Aorta (tissue), 5 donors: ENCODE measurements at regions not wholly inside any gene's neighbourhood (a gene's known extent, or its start where the extent isn't known, plus 50 kb on each side); places are given as distances from the start of the nearest gene placed in this dataset.

Source experiments
- ATAC-seq: fragments of 200-7000 bp; cut with Tn5 transposase; one replicate; pipeline ENCODE4 v1.9.1; 2022; ENCODE audit warnings: moderate library complexity; ENCODE audit not compliant: low FRiP score
- DNase-seq, 2 donors: peaks; one replicate each; pipeline ENCODE4 v3.0.0-alpha.2; 2020
- H3K27ac ChIP-seq, 2 donors: one replicate each; pipeline ENCODE4 v1.5.1; 2013; ENCODE audit warnings: low read length in 2 of 2, mild to moderate bottlenecking in 2 of 2, moderate library complexity in 2 of 2, control low read depth in 1 of 2, inconsistent platforms in 1 of 2, low read depth in 1 of 2
- H3K27me3 ChIP-seq, 2 donors: one replicate each; pipeline ENCODE4 v1.6.1; 2013; ENCODE audit warnings: control low read depth in 1 of 2, low read length in 1 of 2, mild to moderate bottlenecking in 1 of 2, moderate library complexity in 1 of 2; ENCODE audit not compliant: insufficient read depth in 2 of 2, control insufficient read depth in 1 of 2
- H3K36me3 ChIP-seq, 2 donors: one replicate each; pipeline ENCODE4 v1.6.1; 2013; ENCODE audit warnings: control low read depth in 1 of 2, low read length in 1 of 2, mild to moderate bottlenecking in 1 of 2; ENCODE audit not compliant: insufficient read depth in 2 of 2, control insufficient read depth in 1 of 2
- H3K4me1 ChIP-seq, 2 donors: one replicate each; pipeline ENCODE4 v1.6.1; 2013; ENCODE audit warnings: low read length in 2 of 2, control low read depth in 1 of 2, mild to moderate bottlenecking in 1 of 2, moderate library complexity in 1 of 2; ENCODE audit not compliant: insufficient read depth in 2 of 2, control insufficient read depth in 1 of 2
- H3K4me3 ChIP-seq, 2 donors: one replicate each; pipeline ENCODE4 v1.5.1; 2013; ENCODE audit warnings: low read length in 2 of 2, control low read depth in 1 of 2, mild to moderate bottlenecking in 1 of 2
- H3K9me3 ChIP-seq: one replicate; pipeline ENCODE4 v1.6.1; 2013; ENCODE audit warnings: mild to moderate bottlenecking, low read length; ENCODE audit not compliant: control insufficient read depth
- WGBS, 2 donors: extraction: QIAGEN DNeasy Blood & Tissue Kit; methylation state at CpG; one replicate each; pipeline ENCODE4 v1.1.7; 2013; 5-methylcytosine and 5-hydroxymethylcytosine counted together
- intact Hi-C, 2 donors: fragments of 100-400 bp; cut with DNase I; formaldehyde crosslinking; loops; one replicate each; pipeline versions ENCODE4 v1.14.2 to v1.15.0; 2022
- donor health status: healthy with polysubstance abuse.
- donor health status: Bipolar disorder and iron deficiency.
- donor health status: DM: no; HTN: no; CAD: no.
- donor health status: DM: no; HTN: no; CAD: no.
- donor health status: DM: yes; HTN: yes; CAD: no.

DNA sequence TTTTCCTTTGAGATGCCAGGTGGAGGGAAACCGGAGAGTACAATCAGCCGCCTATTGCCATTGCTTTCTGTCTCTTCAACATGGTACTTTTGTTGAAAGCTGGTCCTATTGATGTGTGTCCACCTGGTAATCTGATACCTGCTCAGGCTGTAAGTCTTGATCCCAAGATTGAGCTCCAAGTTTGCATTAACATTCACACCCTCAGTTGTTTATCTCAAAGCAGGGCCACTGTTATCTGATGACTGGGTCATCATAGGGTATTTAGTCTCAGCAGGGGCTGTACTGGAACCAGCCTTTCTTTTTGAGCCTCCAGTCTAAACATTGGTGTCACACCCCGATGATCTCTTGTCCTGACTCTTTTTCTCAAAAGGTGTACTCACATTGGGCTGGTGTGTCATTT lies 370.3 kb upstream of the TOM1L1 start:
- 81% methylated on average over 3 of the region's 3 CpGs for WGBS, 2 donors
- Histone ChIP-seq H3K9me3 (no peaks in the 10 kb centered on the region), H3K27ac (no peak overlapping the region), H3K27me3 (no peaks in the 10 kb centered on the region), H3K4me3 (no peak overlapping the region), H3K36me3 (no peaks in the 10 kb centered on the region), H3K4me1 (no peaks in the 10 kb centered on the region)
- ATAC-seq, result no peak
- intact Hi-C loops, result no loop called here
- DNase-seq, result no peak

DNA sequence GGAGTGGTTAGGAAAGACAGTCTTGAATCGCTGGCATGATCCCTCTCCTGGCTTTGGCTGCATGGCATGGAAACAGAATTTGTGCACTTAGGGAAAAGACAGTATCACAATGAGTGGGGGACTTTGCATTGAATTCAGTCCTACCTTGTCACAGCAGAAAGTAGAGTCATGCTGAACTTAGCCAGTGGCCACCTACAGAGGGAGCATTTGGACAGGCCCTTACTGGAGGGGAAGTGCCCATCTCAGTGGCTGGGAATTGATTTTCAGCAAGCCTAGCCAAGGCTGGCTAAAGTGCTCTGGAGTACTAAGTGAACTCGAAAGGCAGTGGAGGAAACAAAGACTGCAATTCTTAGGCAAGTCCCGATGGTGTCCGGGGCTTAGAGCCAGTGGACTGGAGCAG lies 364.3 kb upstream of the TOM1L1 start:
- H3K9me3 ChIP-seq, result no peaks in the 10 kb centered on the region
- H3K36me3 ChIP-seq, result no peaks in the 10 kb centered on the region
- ATAC-seq, result no peak
- WGBS, 2 donors, result 91 to 95% methylated on average over 4 of the region's 4 CpGs
- no peak for DNase-seq
- no peak overlapping the region for H3K4me3 ChIP-seq
- intact Hi-C loops, result no loop called here
- no peaks in the 10 kb centered on the region for H3K27me3 ChIP-seq
- no peak overlapping the region for H3K27ac ChIP-seq
- no peaks in the 10 kb centered on the region for H3K4me1 ChIP-seq

DNA sequence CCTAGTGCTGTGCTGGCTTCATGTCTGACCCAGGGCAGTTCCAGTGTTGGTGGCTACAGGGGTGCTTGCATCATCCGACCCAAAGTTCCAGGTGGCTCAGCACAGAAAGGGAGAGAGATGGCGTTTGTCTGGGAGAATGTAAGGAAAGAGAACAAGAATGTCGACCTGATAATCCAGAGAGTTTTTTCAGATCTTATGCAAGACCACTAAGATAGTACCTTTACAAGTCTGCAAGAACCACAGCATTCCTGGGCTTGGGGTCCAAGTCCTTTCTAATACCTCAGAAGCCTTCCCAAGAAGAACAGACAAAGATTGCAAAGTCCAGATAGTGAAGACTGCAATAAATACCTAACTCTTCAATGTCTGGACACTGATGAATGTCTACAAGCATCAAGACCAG lies 363.0 kb upstream of the TOM1L1 start:
- 80% methylated on average over 3 of the region's 3 CpGs for WGBS, 2 donors
- Histone ChIP-seq H3K9me3 (no peaks in the 10 kb centered on the region), H3K4me3 (no peak overlapping the region), H3K27me3 (no peaks in the 10 kb centered on the region), H3K27ac (no peak overlapping the region), H3K36me3 (no peaks in the 10 kb centered on the region), H3K4me1 (no peaks in the 10 kb centered on the region)
- intact Hi-C loops, result no loop called here
- ATAC-seq (no peak), DNase-seq (no peak)

DNA sequence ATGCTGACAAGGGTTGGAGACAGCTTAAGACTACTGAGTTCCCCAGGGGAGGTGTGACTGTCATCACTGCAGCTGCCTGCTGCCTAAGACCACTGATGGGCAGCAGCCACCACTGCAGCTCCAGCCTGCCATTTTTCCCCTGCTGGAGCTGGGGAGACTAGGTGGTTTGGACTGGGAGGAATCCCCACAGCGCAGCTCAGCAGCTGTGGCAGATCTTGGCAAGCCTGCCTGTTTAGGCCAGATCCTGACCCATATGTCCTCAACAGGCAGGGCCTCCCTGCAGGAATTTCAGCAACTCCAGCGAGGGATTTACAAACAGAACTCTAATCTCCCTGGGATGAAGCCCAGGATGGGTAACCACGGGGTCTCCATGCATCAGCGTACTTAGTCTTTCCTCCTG lies 356.4 kb upstream of the TOM1L1 start:
- DNase-seq (no peak), ATAC-seq (no peak)
- Histone ChIP-seq H3K9me3 (no peaks in the 10 kb centered on the region), H3K27ac (no peak overlapping the region), H3K4me1 (no peaks in the 10 kb centered on the region), H3K36me3 (no peaks in the 10 kb centered on the region), H3K27me3 (no peaks in the 10 kb centered on the region), H3K4me3 (no peak overlapping the region)
- intact Hi-C loops, result no loop called here
- 54 to 57% methylated on average over 4 of the region's 4 CpGs for WGBS, 2 donors

DNA sequence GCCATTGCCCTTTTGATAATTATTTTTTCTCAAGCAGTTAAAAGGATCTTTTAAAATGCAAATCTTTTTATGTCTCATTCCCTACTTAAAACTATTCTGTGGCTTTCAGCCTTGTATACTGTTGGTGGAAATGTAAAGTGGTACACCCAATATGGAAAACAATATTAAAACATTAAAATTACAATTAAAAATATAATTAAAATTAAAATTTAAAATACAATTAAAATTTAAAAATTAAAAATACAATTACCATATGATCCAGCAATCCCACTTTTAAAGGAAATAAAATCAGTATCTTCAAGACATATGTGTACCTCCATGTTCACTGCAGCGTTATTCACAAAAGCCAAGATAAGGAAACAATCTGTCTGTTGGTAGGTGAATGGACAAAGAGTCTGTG lies 340.8 kb upstream of the TOM1L1 start:
- Histone ChIP-seq H3K27ac (no peak overlapping the region), H3K36me3 (no peaks in the 10 kb centered on the region), H3K27me3 (no peaks in the 10 kb centered on the region), H3K9me3 (no peaks in the 10 kb centered on the region), H3K4me3 (no peak overlapping the region), H3K4me1 (no peaks in the 10 kb centered on the region)
- WGBS, 2 donors, result 88 to 96% methylated on average over 1 of the region's 1 CpG
- DNase-seq (no peak), ATAC-seq (no peak)
- intact Hi-C loops, result no loop called here

DNA sequence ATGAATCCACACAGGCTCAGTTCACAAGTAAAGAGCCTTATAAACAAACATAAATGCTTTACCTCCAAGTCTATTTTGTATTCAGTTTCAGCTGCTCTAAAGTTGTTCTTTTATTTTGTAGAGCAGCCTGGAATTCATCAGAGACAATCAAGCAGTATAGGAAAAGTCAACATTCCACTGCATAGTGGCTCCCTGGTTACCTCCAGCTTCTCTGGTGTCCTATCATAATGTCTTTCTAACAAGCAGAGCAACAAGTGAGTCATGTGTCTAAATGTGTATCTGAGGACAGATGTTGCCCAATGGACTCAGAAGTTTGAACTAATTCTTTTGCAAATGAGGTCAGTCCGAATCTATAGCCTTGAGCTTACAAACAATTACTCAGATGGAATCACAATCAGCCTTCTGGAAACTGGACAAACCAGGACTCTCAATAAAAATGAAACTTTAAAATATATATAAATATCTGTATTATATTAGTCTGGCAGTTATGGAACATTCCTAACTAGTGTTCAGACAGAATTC lies 292.0 kb upstream of the TOM1L1 start:
- no peaks in the 10 kb centered on the region for H3K4me1 ChIP-seq
- no peak for DNase-seq
- H3K9me3 ChIP-seq, result peaks cover 1% of the 10 kb centered on the region
- no peak for ATAC-seq
- no peak overlapping the region for H3K4me3 ChIP-seq
- no peak overlapping the region for H3K27ac ChIP-seq
- no peaks in the 10 kb centered on the region for H3K27me3 ChIP-seq
- 70 to 71% methylated on average over 1 of the region's 1 CpG for WGBS, 2 donors
- intact Hi-C loops, result no loop called here
- no peaks in the 10 kb centered on the region for H3K36me3 ChIP-seq

DNA sequence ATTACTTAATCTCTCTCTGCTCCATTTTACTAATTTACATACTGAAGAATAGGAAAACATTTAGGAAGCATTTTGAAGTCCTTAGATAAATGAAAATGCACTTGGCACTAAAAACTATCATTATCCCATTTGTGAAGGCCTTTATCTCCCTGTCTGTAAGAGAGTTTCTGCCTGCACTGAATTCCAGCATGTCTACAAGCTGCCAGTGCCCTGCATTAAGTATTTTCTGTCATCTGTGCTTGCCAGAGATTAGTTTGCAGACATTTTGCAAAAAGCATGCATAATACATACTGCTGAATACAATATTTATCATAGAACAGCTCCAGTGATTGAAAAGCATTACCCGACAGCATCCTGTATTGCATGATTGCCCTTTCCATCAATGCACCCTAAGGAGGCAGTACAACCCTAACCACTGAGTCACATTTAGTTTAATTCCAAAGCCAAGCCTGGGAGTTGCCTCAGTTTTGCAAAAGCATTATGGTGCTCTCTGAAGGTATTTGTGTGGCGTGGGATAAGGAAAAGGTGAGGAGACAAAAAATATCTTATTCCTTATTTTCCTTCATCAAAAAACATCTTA lies 280.2 kb upstream of the TOM1L1 start:
- no peak for ATAC-seq
- WGBS, 2 donors, result 69 to 71% methylated on average over 2 of the region's 2 CpGs

DNA sequence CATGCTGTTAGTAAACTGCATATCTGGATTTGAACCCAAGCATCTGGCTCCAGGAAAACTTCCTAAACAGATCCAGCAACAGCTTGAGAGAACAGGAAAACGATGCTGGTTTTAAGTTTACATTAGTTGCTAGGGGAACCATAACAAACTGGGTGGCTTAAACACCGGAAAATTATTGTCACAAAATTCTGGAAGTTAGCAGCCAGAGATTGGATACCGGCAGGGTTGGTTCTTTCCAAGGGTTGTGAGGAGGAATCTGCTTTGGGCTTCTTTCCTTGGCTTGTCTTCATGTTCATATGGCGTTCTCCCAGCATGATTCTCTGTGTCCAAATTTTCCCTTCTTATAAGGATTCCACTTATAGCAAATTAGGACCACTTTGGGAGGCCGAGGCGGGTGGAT lies 276.9 kb upstream of the TOM1L1 start:
- ATAC-seq (no peak), DNase-seq (no peak)
- 64% methylated on average over 6 of the region's 6 CpGs for WGBS, 2 donors
- H3K9me3 ChIP-seq, result no peaks in the 10 kb centered on the region
- no peaks in the 10 kb centered on the region for H3K4me1 ChIP-seq
- no peak overlapping the region for H3K4me3 ChIP-seq
- no peak overlapping the region for H3K27ac ChIP-seq
- intact Hi-C loops, result loop anchor here in 1 of 2 donors (10.0 kb wide), 1 partner anchor 61 kb away; no protein-coding TSS in a partner anchor
- no peaks in the 10 kb centered on the region for H3K36me3 ChIP-seq
- H3K27me3 ChIP-seq, result no peaks in the 10 kb centered on the region

More for the DNA sequence above, 280.2 kb upstream of the TOM1L1 start:
- H3K9me3 ChIP-seq, result peaks cover 3% of the 10 kb centered on the region
- no peaks in the 10 kb centered on the region for H3K27me3 ChIP-seq
- H3K27ac ChIP-seq, result no peak overlapping the region
- no peak for DNase-seq
- intact Hi-C loops, result loop anchor here in 1 of 2 donors (10.0 kb wide), 1 partner anchor 64 kb away; no protein-coding TSS in a partner anchor
- no peaks in the 10 kb centered on the region for H3K4me1 ChIP-seq
- H3K36me3 ChIP-seq, result no peaks in the 10 kb centered on the region
- no peak overlapping the region for H3K4me3 ChIP-seq

DNA sequence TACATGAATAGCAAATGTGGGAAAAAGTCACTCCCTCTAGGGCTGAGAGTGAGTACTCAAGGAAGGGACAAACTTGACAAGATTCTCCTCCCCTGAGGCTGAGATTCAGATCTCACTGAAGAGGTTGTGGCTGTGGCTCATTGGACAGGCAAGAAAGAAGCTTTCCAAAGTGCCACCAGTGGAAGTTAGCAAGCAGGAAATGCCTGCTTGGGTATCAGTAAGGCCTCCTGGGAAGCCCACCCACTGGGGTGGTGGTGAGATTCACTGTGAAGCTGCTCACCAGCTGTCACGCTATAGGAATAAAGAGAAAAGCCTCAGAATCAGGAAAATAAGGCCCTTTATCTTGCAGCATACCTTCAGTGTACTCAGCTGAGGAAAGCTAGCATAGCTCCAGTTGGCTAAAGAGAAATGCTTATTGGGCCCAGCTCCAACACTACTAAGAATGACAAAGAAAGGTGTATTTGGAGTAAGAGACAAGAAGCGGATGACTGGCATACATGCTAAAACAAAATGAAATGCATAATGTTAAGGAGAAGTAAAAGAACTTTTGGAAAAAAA lies 274.4 kb upstream of the TOM1L1 start:
- Histone ChIP-seq H3K36me3 (no peaks in the 10 kb centered on the region), H3K4me3 (no peak overlapping the region), H3K27me3 (no peaks in the 10 kb centered on the region), H3K27ac (no peak overlapping the region), H3K9me3 (no peaks in the 10 kb centered on the region), H3K4me1 (no peaks in the 10 kb centered on the region)
- no peak for ATAC-seq
- DNase-seq, result no peak
- intact Hi-C loops, result loop anchor here in 1 of 2 donors (10.0 kb wide), 1 partner anchor 59 kb away; no protein-coding TSS in a partner anchor
- WGBS, 2 donors, result 31 to 40% methylated on average over 2 of the region's 2 CpGs
